Lung (tissue), 11 donors: ENCODE measurements at regions not wholly inside any gene's neighbourhood (a gene's known extent, or its start where the extent isn't known, plus 50 kb on each side); places are given as distances from the start of the nearest gene placed in this dataset.

ENCODE experiments used
- ATAC-seq: fragments of 200-7000 bp; cut with Tn5 transposase; one replicate; pipeline ENCODE4 v1.9.1; 2020; ENCODE audit warnings: moderate number of reproducible peaks; ENCODE audit not compliant: insufficient read depth, low FRiP score
- DNase-seq, 3 donors: peaks; one replicate each; pipeline ENCODE4 v3.0.0-alpha.2; 2013 to 2017
- H3K27ac ChIP-seq, 2 donors: one replicate each; pipeline ENCODE4 v1.5.1; 2013; ENCODE audit warnings: mild to moderate bottlenecking in 2 of 2, moderate library complexity in 2 of 2, control low read depth in 1 of 2, inconsistent platforms in 1 of 2, low read depth in 1 of 2, low read length in 1 of 2
- H3K27me3 ChIP-seq, 3 donors: one replicate each; pipeline ENCODE4 v1.5.1; 2013; ENCODE audit warnings: low read length in 2 of 3; ENCODE audit not compliant: control insufficient read depth in 3 of 3, insufficient read depth in 3 of 3
- H3K36me3 ChIP-seq, 4 donors: one replicate each; pipeline ENCODE4 v1.5.1; 2013; ENCODE audit warnings: low read length in 4 of 4, mild to moderate bottlenecking in 1 of 4, moderate library complexity in 1 of 4; ENCODE audit not compliant: control insufficient read depth in 4 of 4, insufficient read depth in 4 of 4
- H3K4me1 ChIP-seq, 5 donors: one replicate each; pipeline ENCODE4 v1.5.1; 2013; ENCODE audit warnings: low read length in 5 of 5, mild to moderate bottlenecking in 2 of 5, moderate library complexity in 1 of 5; ENCODE audit not compliant: control insufficient read depth in 5 of 5, insufficient read depth in 5 of 5
- H3K4me3 ChIP-seq: one replicate; pipeline ENCODE4 v1.5.1; 2013; ENCODE audit warnings: mild to moderate bottlenecking, control low read depth, moderate library complexity
- H3K9ac ChIP-seq, 2 donors: one replicate each; pipeline ENCODE4 v1.5.1; 2013; ENCODE audit warnings: low read length in 2 of 2, control low read depth in 1 of 2; ENCODE audit not compliant: insufficient read depth in 1 of 2
- H3K9me3 ChIP-seq, 4 donors: one replicate each; pipeline ENCODE4 v1.5.1; 2013; ENCODE audit warnings: low read length in 3 of 4, mild to moderate bottlenecking in 1 of 4, moderate library complexity in 1 of 4; ENCODE audit not compliant: control insufficient read depth in 4 of 4, insufficient read depth in 3 of 4
- CTCF ChIP-seq: IDR thresholded peaks from 2 replicates; pipeline ENCODE4 v1.5.1; 2012; ENCODE audit warnings: mild to moderate bottlenecking; ENCODE audit errors: control extremely low read depth, extremely low read depth
- WGBS, 2 donors: extraction: QIAGEN DNeasy Blood & Tissue Kit; methylation state at CpG; one replicate each; pipeline ENCODE4 v1.1.7; 2013; 5-methylcytosine and 5-hydroxymethylcytosine counted together
- donor health status: control.
- donor health status: control.
- donor health status: Bipolar disorder and iron deficiency.
- donor health status: healthy.
- donor health status: DM: yes; HTN: yes; CAD: no.

GRCh38 chr5:135688385-135688784 is 109.6 kb upstream of the CXCL14 start:
- DNase-seq (no peak), ATAC-seq (no peak)
- H3K9me3 ChIP-seq = no peaks in the 10 kb centered on the region
- peaks cover 0 to 7% (median 0%) of the 10 kb centered on the region in 5 donors for H3K4me1 ChIP-seq
- H3K9ac ChIP-seq = no peak overlapping the region
- WGBS, 2 donors = 84 to 89% methylated on average over 2 of the region's 2 CpGs
- TF ChIP-seq CTCF = no peak
- H3K27ac ChIP-seq = no peak overlapping the region
- H3K27me3 ChIP-seq = no peaks in the 10 kb centered on the region
- no peaks in the 10 kb centered on the region for H3K36me3 ChIP-seq
- no peak overlapping the region for H3K4me3 ChIP-seq

DNA sequence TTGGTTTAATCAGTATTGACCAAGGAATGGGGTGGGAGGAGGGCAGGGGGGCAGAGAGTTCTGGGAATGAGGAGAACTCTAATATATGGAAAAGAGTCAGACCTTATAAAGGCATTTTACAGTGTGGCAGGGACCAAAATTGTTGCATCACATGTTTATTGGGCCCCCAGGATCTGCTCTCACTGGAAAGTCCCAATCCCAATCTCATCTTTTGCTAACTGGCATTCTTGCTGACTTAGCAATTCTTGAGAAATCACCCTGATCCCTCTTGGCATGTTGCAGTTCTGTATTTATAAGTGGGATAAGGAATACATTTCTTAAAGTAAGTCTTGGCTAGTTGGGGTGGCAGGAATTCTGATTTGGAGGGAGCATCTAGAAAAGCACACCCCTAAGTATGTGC is 104.4 kb upstream of the CXCL14 start:
- DNase-seq = no peak
- H3K9ac ChIP-seq = no peak overlapping the region
- H3K9me3 ChIP-seq = peaks cover 0 to 12% (median 4%) of the 10 kb centered on the region in 4 donors
- no peaks in the 10 kb centered on the region for H3K27me3 ChIP-seq
- no peaks in the 10 kb centered on the region for H3K36me3 ChIP-seq
- no peaks in the 10 kb centered on the region for H3K4me1 ChIP-seq
- H3K27ac ChIP-seq = no peak overlapping the region
- TF ChIP-seq CTCF = no peak
- no peak overlapping the region for H3K4me3 ChIP-seq
- ATAC-seq = no peak

DNA sequence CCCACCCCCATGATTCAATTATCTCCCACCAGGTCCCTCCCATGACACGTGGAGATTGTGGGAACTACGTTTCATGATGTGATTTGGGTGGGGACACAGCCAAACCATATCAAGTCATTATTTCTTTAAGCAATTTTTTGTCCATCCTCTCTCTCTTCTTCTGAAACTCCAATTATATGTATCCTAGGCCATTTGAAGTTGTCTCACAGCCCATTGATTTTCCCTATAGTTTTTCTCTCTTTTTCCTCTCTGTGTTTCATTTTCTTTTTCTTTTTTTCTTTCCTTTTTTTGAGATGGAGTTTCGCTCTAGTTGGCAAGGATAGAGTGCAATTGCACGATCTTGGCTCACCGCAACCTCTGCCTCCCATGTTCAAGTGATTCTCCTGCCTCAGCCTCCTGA is 101.9 kb upstream of the CXCL14 start:
- peaks cover 0 to 12% (median 8%) of the 10 kb centered on the region in 4 donors for H3K9me3 ChIP-seq
- WGBS, 2 donors = 88 to 90% methylated on average over 5 of the region's 5 CpGs
- ATAC-seq = no peak
- no peaks in the 10 kb centered on the region for H3K36me3 ChIP-seq
- no peaks in the 10 kb centered on the region for H3K4me1 ChIP-seq
- TF ChIP-seq CTCF = no peak
- no peak for DNase-seq
- H3K27me3 ChIP-seq = no peaks in the 10 kb centered on the region
- H3K27ac ChIP-seq = no peak overlapping the region
- H3K4me3 ChIP-seq = no peak overlapping the region
- H3K9ac ChIP-seq = no peak overlapping the region

GRCh38 chr5:135678640-135679268 is 100.0 kb upstream of the CXCL14 start:
- DNase-seq (no peak), ATAC-seq (no peak)
- Histone ChIP-seq H3K36me3 (no peaks in the 10 kb centered on the region), H3K27me3 (no peaks in the 10 kb centered on the region), H3K4me3 (no peak overlapping the region), H3K4me1 (no peaks in the 10 kb centered on the region), H3K9ac (no peak overlapping the region), H3K27ac (no peak overlapping the region), H3K9me3 (peaks cover 0 to 15% (median 8%) of the 10 kb centered on the region in 4 donors)
- 69 to 89% methylated on average over 2 of the region's 2 CpGs for WGBS, 2 donors
- TF ChIP-seq CTCF = no peak
